ENCODE measurements at regions not wholly inside any gene's neighbourhood (a gene's known extent, or its start where the extent isn't known, plus 50 kb on each side); places are given as distances from the start of the nearest gene placed in this dataset.

DNA sequence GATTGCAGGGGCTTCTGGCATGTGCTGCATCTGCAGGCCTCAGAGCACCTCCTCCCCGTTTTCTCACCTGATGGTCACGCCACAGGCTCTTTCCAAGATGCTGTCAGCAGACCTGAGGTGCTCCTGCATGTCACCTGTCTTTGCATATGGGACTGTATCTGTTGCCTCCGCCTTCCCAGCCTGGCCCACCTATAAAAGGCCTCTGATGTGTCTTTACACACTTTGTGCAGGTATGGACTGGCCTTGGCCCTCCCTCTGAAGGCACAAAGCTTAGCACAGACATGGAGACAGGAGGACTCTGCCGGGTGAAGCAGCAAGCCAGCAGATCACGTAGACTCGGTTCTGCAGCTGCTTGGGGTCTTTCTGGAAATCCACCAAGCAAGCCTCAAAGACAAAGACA is 220.9 kb upstream of the PPP2R2D start:
- H3K27me3 ChIP-seq (replicated peaks; ENCODE audit: insufficient read depth, low read length), result no peaks in the 10 kb centered on the region
- no peak for TF ChIP-seq EZH2phosphoT487 (IDR thresholded peaks at IDR 0.05; ENCODE audit: low read length)
- no peak for TF ChIP-seq CTCF (IDR thresholded peaks at IDR 0.05; ENCODE audit: low read length)
- TF ChIP-seq EZH2 (optimal IDR thresholded peaks at IDR 0.05; ENCODE audit: low read depth, low read length), result no peak
- H3K9me2 ChIP-seq (replicated peaks; ENCODE audit: insufficient read depth, low read length), result no peaks in the 10 kb centered on the region

DNA sequence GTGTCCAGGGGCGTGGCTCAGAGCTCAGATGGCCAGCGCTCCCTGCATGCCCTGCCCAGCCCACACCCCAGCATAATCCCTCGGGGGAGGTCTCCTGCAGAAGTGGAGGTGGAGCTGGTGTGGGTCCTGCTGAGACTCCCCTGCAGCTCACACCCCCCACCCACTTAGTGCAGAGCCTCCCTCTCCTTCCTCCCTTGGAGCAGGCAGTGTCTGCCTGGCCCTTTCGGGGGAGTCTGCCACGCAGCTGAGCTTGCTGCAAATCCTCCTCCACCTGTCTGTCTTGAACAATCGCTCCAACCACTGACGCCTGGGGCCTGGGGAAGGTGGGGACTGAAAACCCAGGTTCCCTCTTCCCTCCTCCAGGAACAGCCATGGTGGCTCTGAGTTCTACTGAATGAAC is 219.7 kb upstream of the PPP2R2D start:
- H3K4me3 ChIP-seq (ENCODE audit: low read length), result no peak overlapping the region
- no peak for DNase-seq
- H3K79me2 ChIP-seq (ENCODE audit: low read length), result no peaks in the 10 kb centered on the region
- H3K4me1 ChIP-seq (ENCODE audit: low read length), result no peaks in the 10 kb centered on the region
- no peaks in the 10 kb centered on the region for H3K36me3 ChIP-seq (replicated peaks; ENCODE audit: insufficient read depth, low read length)
- no peak overlapping the region for H3K27ac ChIP-seq (ENCODE audit: low read length)
- H3K4me2 ChIP-seq (ENCODE audit: low read depth, low read length), result no peak overlapping the region
- TF ChIP-seq CTCF (IDR thresholded peaks at IDR 0.05; ENCODE audit: low read length) (no peak), EZH2 (optimal IDR thresholded peaks at IDR 0.05; ENCODE audit: low read depth, low read length) (no peak), EZH2phosphoT487 (IDR thresholded peaks at IDR 0.05; ENCODE audit: low read length) (no peak)
- H3F3A ChIP-seq (ENCODE audit: insufficient read depth, low read length), result no peaks in the 10 kb centered on the region
- H3K9me2 ChIP-seq (replicated peaks; ENCODE audit: insufficient read depth, low read length), result no peaks in the 10 kb centered on the region
- no peak overlapping the region for H3K9ac ChIP-seq (ENCODE audit: low read length)
- no peaks in the 10 kb centered on the region for H3K27me3 ChIP-seq (replicated peaks; ENCODE audit: insufficient read depth, low read length)
- H3K9me3 ChIP-seq (replicated peaks; ENCODE audit: insufficient read depth, low read length), result no peaks in the 10 kb centered on the region
- H2AFZ ChIP-seq (ENCODE audit: low read length), result no peak overlapping the region
- H4K20me1 ChIP-seq (ENCODE audit: insufficient read depth, low read length), result no peaks in the 10 kb centered on the region

More for the DNA sequence above, 220.9 kb upstream of the PPP2R2D start:
- no peak overlapping the region for H3K4me2 ChIP-seq (ENCODE audit: low read depth, low read length)
- no peak overlapping the region for H3K9ac ChIP-seq (ENCODE audit: low read length)
- no peak for DNase-seq
- no peak overlapping the region for H2AFZ ChIP-seq (ENCODE audit: low read length)
- H3K9me3 ChIP-seq (replicated peaks; ENCODE audit: insufficient read depth, low read length), result no peaks in the 10 kb centered on the region
- no peaks in the 10 kb centered on the region for H3K79me2 ChIP-seq (ENCODE audit: low read length)
- H3K4me3 ChIP-seq (ENCODE audit: low read length), result no peak overlapping the region
- H3K4me1 ChIP-seq (ENCODE audit: low read length), result no peaks in the 10 kb centered on the region
- H4K20me1 ChIP-seq (ENCODE audit: insufficient read depth, low read length), result no peaks in the 10 kb centered on the region
- H3F3A ChIP-seq (ENCODE audit: insufficient read depth, low read length), result no peaks in the 10 kb centered on the region
- no peak overlapping the region for H3K27ac ChIP-seq (ENCODE audit: low read length)
- no peaks in the 10 kb centered on the region for H3K36me3 ChIP-seq (replicated peaks; ENCODE audit: insufficient read depth, low read length)

- H3K4me2 ChIP-seq (ENCODE audit: low read depth, low read length), result no peak overlapping the region
- no peaks in the 10 kb centered on the region for H3K79me2 ChIP-seq (ENCODE audit: low read length)
- no peaks in the 10 kb centered on the region for H3K9me2 ChIP-seq (replicated peaks; ENCODE audit: insufficient read depth, low read length)
- H4K20me1 ChIP-seq (ENCODE audit: insufficient read depth, low read length), result no peaks in the 10 kb centered on the region
- TF ChIP-seq CTCF (IDR thresholded peaks at IDR 0.05; ENCODE audit: low read length), result no peak
- TF ChIP-seq EZH2phosphoT487 (IDR thresholded peaks at IDR 0.05; ENCODE audit: low read length), result no peak
- TF ChIP-seq EZH2 (optimal IDR thresholded peaks at IDR 0.05; ENCODE audit: low read depth, low read length), result no peak
- H3K9ac ChIP-seq (ENCODE audit: low read length), result no peak overlapping the region
- no peaks in the 10 kb centered on the region for H3K36me3 ChIP-seq (replicated peaks; ENCODE audit: insufficient read depth, low read length)
- H3K4me1 ChIP-seq (ENCODE audit: low read length), result no peaks in the 10 kb centered on the region
- no peaks in the 10 kb centered on the region for H3K9me3 ChIP-seq (replicated peaks; ENCODE audit: insufficient read depth, low read length)
- H3K27me3 ChIP-seq (replicated peaks; ENCODE audit: insufficient read depth, low read length), result no peaks in the 10 kb centered on the region
- H3K4me3 ChIP-seq (ENCODE audit: low read length), result no peak overlapping the region
- DNase-seq, result no peak
- H3K27ac ChIP-seq (ENCODE audit: low read length), result no peak overlapping the region
- H2AFZ ChIP-seq (ENCODE audit: low read length), result no peak overlapping the region
- no peaks in the 10 kb centered on the region for H3F3A ChIP-seq (ENCODE audit: insufficient read depth, low read length)
These were observed 219.2 kb upstream of the PPP2R2D start for GRCh38 chr10:131681656-131682055.

All from MM.1S (cell line).